ENCODE measurements at regions not wholly inside any gene's neighbourhood (a gene's known extent, or its start where the extent isn't known, plus 50 kb on each side); places are given as distances from the start of the nearest gene placed in this dataset.

- TF ChIP-seq CTCF (IDR thresholded peaks at IDR 0.05; ENCODE audit: insufficient read depth, low read depth, low read length) (no peak), EZH2 (IDR thresholded peaks at IDR 0.05; ENCODE audit: insufficient read depth, low read length) (no peak)
Observed at GRCh38 chr3:72317491-72317890, 530.8 kb downstream of the SHQ1 start.

Measured in astrocyte (in vitro differentiated cells and primary cell).